HK-2 (cell line): ENCODE measurements at regions not wholly inside any gene's neighbourhood (a gene's known extent, or its start where the extent isn't known, plus 50 kb on each side); places are given as distances from the start of the nearest gene placed in this dataset.
"Not testable (repeated sequence)": the region's sequence is repeated elsewhere in the genome, so short reads cannot be mapped to it uniquely, and the experiment has no call there.

Experiments
- DNase-seq: peaks from one replicate; pipeline ENCODE4 v3.0.0-alpha.2; 2018; ENCODE audit not compliant: unreplicated experiment

DNA sequence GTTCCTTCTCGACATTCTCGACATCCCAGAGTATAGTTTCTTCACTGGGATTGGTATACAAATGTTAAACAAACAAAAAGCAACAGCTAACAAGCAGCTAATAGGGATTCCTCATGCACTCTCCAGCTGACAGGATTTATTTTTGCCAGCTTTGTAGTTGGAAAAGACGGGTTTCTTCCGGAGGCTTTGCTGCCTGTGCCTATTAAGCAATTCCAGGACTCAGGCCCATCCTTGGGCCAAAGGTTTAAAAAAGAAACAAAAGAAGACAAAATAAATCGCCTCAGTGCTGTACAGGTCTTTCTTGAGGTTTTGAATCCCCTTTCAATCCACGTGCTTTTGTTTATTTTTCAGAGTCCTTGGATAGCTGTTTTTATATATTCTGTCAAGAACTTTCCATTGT, 1414.5 kb upstream of the PCDH9 start:
- DNase-seq = no peak

DNA sequence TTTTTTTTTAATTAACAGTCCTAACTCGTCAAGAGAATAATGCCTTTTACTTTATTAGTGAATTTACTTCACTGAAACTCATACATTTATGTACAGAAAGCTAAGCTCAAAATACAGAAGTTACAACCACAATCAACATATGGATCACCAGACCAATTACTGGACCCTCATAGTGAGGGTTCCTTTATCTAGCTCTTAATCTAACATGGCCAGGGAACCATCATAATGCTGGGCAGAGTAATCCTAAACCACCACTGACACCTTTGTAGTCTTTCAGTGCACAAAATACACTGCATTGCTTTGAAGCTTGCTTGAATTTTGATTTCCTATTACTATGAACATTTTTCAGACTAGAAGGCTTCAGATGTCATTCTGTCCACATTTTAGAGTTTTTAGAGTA, 1406.6 kb upstream of the PCDH9 start:
- DNase-seq = no peak

DNA sequence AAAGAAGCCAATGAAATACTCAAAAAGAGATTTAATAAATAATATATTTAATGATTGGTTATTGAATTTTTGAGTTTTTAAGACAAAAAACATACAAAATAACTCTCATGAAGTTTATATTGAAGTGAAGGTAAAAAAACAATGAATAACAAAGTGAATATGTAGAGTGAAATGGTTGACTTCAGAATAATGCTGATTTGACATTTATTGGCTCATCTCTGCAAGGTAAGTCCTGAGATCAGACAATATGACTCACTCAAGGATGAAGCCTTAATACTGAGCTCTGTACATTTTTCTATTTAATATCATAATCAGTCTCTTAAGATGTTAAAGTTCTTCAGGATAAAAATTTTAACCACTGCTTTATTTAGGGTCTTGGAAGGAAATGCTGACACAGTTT, 1398.9 kb upstream of the PCDH9 start:
- DNase-seq = no peak

DNA sequence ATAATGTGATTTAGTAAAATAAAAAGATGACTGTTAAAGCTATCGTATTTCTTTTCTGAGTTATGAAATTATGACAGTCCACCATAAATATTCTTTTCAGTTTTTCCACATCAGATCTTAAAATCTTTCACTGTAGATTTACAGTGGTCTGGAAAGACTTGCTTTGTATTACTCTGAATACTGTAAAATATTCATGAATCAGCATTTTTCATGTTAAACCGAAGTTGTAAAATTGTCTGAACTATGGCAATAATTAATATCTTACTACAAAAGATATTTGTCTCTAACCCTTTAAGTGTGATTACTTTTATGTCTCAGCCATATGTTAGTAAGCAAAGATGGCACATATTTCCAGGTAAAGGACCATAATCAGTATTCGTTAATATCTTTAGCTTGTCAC, 1397.2 kb upstream of the PCDH9 start:
- no peak for DNase-seq

DNA sequence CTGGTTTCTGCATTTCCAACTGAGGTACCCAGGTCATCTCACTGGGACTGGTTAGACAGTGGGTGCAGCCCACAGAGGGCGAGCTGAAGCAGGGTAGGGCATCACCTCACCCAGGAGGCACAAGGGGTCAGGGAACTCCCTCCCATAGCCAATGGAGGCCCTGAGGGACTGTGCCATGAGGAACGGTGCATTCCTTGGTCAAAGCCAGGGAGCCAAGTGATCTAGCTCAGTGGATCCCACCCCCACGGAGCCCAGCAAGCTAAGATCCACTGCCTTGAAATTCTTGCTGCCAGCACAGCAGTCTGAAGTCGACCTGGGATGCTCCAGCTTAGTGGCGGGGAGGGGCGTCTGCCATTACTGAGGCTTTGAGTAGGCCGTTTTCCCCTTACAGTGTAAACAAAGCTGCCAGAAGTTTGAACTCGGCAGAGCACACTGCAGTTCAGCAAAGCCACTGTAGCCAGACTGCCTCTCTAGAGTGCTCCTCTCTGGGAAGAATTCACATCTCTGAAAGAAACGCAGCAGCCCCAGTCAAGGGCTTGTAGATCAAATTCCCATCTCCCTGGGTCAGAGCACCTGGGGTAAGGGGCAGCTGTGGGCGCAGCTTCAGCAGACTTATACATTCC, 1386.6 kb upstream of the PCDH9 start:
- no peak for DNase-seq

DNA sequence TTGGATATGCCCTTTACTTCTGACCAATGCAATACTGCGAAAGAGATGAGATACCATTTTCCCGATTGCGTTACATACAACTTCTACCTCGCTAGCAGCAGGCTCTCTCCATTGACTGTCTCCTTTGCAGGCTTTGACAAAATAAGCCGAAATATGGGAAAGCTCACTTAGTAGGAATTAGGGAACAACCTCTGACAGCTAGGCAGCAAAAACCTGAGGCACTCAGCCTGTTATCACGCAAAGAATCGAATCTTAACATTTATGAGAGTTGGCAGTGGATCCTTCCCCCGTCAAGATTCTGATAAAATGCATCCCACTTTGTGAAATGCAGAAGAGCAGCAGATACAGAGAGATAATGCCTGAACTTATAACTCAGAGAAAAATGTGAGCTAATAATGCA, 1379.5 kb upstream of the PCDH9 start:
- no peak for DNase-seq

DNA sequence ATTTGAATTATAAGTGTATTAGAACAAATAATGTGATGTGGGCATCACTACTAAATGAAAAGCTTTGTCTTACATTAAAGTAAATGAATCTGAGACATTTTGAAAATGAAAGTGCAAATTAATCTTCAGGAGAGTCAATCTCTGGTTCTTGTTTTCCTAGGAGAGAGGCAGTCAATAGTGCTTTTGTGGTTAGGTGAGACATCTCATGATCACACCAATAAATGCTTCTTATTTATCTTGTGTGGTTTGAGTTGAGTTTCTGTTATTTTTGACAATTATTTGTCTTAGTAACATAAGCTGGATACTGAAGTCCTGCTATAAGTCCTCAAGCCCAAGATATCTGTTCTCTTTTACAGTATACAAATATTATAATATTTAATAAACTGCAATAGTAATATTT, 1378.0 kb upstream of the PCDH9 start:
- no peak for DNase-seq

DNA sequence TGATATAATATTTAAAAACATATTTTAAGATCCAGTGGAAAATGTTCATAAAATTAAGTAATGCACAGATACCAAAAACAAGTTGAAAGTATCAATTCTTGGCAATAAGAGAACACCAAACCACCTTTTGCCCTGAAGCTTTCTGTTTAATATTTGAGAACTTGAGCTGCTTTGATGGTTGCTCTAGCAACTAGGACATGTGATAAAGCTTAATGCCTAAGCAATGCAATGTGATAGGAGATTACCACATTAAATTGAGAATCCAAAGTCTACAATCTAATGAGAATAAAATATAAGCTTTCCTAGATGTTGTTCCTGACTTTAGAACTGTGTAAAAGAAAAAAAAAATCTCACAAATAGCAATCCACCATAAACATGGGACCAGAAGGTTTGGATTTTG, 1367.5 kb upstream of the PCDH9 start:
- no peak for DNase-seq

DNA sequence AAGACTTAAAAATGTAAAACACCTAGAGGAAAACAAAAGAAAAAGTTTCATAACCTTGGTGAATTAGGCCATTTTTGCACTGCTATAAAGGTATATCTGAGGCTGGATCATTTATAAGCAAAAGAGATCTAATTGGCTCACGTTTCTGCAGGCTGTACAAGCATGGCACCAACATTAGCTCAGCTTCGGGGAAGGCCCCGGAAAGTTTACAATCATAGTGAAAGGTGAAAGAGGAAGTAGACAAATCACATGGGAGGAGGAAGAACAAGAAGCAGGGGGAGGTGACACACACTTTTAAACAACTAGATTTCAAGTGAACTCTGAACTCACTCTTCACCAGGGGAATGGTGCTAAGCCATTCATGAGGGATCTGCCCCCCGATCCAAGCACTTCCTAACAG, 1358.5 kb upstream of the PCDH9 start:
- DNase-seq = no peak

DNA sequence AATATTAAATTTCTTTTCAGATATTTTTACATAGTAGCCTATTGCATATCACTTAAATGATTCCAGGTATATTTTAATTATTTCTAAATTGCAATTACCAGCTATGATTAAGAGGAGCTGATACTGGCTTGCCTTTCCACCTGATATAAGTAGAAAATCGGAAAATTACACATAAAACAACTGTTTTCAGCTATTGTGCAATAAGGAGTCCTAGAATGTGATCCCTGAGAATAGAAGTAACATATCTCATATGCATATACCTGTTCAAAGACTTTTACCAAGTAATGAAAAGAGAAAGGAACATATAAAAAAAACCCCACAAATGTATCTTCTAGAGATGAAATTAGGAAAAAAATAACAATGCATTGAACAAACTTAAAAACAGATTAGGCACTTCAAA, 1354.6 kb upstream of the PCDH9 start:
- DNase-seq = no peak

DNA sequence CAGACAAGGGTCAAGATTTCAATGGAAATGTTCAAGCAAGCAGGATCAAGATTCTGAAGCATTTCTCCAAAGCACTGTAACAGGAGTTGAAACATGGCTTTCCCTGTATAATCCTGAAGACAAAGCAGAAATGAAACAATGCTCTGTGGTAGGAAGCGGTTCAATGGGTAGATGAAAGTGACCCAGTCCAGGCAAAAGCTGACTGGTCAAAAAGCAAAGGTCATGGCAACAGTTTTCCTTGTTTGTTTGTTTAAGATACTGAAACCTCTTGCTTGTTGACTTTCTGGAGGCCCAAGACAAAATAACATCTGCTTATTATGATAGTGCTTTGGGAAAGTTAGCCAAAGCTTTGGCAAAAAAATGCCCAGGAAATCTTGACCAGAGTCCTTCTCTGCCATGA, 1343.9 kb upstream of the PCDH9 start:
- no peak for DNase-seq

DNA sequence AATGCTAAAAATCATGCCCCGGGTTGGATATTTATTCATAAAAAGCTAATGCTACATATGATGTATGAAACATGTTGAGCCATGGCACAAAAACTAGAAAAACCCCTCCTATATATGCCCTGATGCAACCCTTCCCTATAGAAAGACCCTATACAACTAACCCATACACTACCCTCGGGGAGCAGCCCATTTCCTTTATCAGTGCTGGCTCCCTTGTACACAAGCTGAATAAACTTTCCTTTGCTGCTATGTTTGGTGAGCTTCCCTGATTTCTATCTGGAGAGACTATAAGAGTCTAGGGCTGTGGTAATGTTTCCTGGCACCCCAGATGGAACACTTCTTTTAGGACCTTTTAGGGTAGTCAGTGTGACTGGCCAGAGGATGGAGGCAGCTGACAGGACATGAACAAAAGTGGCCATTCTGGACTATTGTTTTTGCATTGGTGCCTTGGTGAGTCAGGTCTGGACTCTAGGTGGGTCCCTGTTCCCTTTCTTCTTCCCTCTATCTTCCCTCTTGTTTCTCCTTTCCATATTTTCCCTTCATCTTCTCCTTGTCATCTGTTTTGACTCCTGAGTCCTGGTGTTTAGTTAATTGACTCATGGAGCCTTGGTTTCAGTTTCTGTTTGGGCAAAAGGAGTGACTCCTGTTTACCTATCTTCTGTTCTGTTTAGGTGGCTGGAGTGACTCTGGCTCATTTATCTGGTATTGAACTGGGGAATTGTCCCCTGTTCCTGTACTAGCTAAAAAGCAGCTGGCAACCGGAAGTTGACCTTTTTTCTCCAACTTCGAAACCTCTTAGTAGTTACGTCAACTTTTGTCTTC, 1321.8 kb upstream of the PCDH9 start:
- no peak for DNase-seq

DNA sequence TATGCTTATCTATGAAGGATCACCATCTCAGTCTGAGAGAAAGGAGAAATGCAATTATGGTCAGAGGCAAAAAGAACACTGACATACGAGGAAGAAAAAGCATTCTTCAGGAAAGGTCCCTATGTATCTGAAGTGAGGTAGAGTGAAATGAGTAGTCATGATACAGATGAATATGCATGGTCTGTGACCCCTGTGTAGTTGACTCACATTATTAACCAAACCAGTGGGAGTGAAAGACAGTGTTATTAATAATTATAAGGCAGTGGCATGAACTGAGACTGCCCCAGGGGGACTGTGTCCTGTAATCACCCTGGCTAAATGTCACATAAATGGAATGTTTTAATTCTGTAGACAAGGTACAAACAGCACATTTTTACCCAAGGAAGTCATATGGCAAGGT, 1320.2 kb upstream of the PCDH9 start:
- DNase-seq = no peak

DNA sequence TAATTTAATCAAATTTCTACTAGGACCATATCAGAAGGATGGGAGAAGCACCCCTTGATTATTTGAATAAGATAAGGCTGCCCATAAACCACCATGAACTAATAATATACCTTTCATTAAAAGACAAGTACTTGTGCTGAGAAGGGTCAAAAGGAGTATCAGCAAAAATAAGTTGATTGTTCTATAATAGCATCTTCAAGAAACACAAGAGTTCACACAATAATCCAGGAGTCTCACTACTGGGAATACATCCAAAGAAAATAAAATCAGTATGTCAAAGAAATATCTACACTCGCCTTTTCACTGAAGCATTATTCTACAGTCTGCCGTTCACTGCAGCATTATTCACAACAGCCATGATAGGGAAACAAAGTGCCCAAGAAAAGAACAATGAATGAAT, 1310.1 kb upstream of the PCDH9 start:
- DNase-seq = no peak

DNA sequence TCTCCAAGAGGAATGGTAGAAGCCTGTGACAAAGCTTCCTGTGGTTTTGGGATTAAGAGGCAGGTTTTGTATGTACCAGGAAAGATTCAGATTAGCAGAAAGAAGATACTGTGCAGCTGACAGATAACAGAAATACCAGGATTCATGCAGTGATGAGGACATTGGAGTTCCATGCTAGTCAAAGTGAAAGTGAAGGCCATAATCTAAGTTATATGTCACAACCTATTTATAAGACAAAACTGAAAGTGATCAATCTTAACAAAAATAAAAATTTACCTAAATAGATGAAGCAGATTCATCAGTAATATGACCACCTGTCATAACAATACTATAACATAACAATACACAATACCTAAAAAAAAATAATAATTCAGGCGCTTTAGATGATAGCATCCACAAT, 1305.2 kb upstream of the PCDH9 start:
- DNase-seq = no peak

DNA sequence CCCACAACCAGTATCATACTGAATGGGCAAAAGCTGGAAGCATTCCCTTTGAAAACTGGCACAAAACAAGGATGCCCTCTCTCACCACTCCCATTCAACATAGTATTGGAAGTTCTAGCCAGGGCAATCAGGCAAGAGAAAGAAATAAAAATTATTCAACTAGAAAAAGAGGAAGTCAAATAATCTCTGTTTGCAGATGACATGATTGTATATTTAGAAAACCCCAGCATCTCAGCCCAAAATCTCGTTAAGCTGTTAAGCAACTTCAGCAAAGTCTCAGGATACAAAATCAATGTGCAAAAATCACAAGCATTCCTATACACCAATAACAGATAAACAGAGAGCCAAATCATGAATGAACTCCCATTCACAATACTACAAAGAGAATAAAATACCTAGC, 1297.0 kb upstream of the PCDH9 start:
- DNase-seq = not testable (repeated sequence)

DNA sequence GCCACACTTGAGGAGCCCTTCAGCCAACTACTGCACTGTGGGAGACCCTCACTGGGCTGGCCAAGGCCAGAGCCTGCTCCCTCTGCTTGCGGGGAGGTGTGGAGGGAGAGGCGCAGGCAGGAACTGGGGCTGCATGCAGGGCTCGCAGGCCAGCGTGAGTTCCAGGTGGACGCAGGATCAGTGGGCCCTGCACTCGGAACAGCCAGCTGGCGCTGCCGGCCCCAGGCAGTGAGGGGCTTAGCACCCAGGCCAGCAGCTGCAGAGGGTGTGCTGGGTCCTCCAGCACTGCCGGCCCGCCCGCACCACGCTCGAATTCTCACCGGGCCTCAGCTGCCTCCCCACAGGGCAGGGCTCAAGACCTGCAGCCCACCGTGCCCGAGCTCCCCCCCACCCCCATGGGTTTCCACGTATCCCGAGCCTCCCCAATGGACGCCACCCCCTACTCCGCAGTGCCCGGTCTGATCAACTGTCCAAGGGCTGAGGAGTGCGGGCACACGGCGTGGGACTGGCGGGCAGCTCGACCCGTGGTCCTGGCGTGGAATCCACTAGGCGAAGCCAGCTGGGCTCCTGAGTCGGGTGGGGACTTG, 1293.8 kb upstream of the PCDH9 start:
- no peak for DNase-seq

DNA sequence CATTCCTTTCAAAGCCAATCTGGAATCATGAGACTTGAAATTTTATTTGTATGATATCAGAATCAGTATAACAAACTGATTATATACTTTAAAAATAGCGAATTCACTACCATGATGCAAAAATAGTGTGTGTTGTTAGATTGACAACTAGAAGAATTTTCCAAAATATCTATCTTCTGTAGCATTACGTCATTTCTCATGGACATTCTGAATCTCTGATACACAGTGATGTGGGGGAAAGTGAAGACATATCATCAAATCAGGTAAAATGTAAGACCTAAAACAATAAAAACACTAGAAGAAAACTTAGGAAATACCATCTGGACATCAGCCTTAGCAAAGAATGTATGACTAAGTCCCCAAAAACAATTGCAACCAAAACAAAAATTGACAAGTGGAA, 1292.0 kb upstream of the PCDH9 start:
- no peak for DNase-seq

DNA sequence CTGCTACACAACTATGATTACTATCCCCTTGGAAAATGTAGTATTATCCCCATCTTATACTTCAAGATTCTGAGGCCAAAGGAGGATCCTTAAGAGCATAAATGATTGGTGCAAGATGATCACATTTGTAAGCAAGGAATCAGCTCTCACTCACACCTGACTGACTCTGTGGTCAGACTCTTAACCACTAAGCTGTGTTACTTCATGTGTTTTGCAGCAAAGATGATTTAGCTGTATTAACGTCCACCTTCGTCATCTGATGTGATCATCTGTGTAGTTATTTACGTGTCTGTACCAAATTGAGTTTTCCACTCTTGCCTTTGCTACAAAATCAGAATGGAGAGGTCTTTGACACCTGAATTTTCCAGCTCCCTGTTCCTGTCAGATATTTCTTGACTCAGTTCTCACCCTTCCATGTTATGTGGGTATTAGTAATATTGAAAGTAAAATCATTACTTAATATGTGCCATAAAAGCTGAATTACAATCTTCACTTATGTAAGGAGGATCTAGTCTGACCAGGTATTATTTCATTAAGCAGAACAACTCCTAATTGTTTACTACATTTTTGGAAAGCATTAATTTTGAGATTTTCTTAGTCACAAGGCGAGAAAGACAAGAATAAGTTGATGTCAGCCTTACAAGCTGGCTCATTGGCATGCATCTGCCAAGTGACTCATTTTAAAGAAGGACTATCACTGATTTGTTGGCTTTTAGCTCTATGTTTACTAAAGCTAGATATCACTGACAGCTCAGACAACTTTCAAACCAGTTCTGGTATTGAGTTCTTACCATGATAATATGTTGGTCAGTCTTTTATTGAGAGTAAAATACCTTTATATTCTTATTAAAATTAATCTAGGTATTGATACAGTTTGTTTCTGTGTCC, 1279.8 kb upstream of the PCDH9 start:
- DNase-seq = peak; percentile 10

DNA sequence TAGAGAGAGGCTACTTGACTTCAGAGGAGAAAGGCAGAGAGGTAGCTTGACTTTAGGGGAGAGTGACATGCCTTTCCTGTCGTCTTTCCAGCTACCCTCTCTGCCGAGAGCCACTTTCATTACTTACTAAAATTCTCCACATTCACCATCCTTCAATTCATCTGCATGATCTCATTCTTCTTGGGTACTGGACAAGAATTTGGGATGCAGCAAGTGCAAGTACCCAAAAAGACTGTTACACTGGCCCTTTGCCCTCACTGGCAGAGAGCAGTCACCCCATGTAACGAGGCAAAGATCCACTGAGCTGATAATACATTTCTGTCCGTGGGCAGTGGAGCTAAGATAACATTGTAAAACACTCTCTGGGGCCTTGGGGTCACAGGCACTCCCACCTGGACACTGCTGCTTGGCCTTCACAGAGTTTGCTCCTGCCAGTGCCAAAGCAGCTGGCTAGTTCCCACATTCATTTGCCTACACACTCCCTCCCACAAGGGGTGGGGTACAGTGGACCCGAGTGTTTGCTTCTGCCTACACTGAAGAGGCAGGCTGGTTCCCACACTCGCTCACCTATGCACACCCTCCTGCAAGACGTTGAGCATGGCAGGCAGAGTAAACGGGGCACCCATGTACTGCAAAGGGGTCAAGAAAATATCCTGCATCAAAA, 1276.9 kb upstream of the PCDH9 start:
- DNase-seq = no peak

DNA sequence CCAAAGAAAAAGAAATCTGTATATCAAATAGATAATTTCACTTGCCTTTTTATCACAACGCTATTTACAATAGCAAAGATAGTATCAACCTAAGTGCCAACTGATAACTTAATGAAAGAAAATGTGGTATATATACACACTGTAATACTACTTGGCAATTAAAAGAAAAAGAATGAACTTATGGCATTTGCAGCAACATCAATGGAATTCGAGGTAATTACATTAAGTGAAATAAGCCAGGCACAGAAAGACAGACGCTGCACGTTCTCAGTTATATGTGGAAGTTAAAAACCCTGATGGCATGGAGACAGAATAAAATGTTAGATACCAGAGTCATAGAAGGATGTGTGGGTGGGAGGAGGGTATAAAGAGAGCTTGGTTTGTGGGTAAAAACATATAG, 1260.5 kb upstream of the PCDH9 start:
- no peak for DNase-seq

DNA sequence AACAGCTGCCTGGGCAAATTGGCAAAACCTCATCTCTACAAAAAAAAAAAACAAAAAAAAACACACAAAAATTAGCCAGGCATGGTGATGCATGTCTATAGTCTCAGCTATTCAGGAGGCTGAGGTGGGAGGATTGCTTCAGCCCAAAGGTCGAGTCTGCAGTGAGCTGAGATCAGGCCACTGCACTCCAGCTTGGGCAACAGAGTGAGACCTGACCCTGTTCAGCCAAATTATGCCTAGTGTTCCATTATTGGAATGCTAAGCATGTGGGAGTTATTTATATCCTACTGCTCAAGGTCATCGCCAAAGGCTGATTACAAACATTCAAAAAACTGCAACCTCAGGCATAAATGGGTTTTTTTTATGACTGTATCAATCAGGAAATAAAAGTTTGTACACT, 1251.0 kb upstream of the PCDH9 start:
- no peak for DNase-seq
